GM12878 (cell line): ENCODE measurements at regions not wholly inside any gene's neighbourhood (a gene's known extent, or its start where the extent isn't known, plus 50 kb on each side); places are given as distances from the start of the nearest gene placed in this dataset.

Experiments
- ASH2L ChIP-seq: fragments of 300-600, 200-600 bp; sonication (generic); IDR thresholded peaks from 2 replicates; pipeline ENCODE4 v1.6.1; 2017; ENCODE audit warnings: low read depth, mild to moderate bottlenecking, borderline replicate concordance
- CUX1 ChIP-seq: IDR thresholded peaks from 2 replicates; pipeline ENCODE4 v1.6.1; 2012; ENCODE audit warnings: improper control_type of control experiment, low read depth, low read length; ENCODE audit not compliant: insufficient replicate concordance
- RCOR1 ChIP-seq: conservative IDR thresholded peaks from 2 replicates; pipeline ENCODE4 v1.6.1; 2012; ENCODE audit warnings: low read depth, low read length, improper control_type of control experiment
- ZNF384 ChIP-seq: IDR thresholded peaks from 2 replicates; pipeline ENCODE4 v1.6.1; 2012; ENCODE audit warnings: low read depth, mild to moderate bottlenecking, low read length, improper control_type of control experiment, borderline replicate concordance
- TF ChIP-seq, protein P1 (sequence below): fragments of 450-650 bp; IDR thresholded peaks from 2 replicates; pipeline ENCODE4 v1.6.1; 2017; ENCODE audit warnings: mild to moderate bottlenecking

GRCh38 chr3:182722907-182723306, 70.4 kb upstream of the ATP11B start (continued):
- TF ChIP-seq CUX1 (no peak), ZNF384 (no peak), RCOR1 (no peak), ASH2L (no peak)
- TF ChIP-seq, protein P1, sequence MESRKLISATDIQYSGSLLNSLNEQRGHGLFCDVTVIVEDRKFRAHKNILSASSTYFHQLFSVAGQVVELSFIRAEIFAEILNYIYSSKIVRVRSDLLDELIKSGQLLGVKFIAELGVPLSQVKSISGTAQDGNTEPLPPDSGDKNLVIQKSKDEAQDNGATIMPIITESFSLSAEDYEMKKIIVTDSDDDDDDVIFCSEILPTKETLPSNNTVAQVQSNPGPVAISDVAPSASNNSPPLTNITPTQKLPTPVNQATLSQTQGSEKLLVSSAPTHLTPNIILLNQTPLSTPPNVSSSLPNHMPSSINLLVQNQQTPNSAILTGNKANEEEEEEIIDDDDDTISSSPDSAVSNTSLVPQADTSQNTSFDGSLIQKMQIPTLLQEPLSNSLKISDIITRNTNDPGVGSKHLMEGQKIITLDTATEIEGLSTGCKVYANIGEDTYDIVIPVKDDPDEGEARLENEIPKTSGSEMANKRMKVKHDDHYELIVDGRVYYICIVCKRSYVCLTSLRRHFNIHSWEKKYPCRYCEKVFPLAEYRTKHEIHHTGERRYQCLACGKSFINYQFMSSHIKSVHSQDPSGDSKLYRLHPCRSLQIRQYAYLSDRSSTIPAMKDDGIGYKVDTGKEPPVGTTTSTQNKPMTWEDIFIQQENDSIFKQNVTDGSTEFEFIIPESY: no peak
